ENCODE measurements at regions not wholly inside any gene's neighbourhood (a gene's known extent, or its start where the extent isn't known, plus 50 kb on each side); places are given as distances from the start of the nearest gene placed in this dataset.

GRCh38 chrX:23223169-23223568 is 111.5 kb upstream of the PTCHD1 start:
- TF ChIP-seq, protein P1, sequence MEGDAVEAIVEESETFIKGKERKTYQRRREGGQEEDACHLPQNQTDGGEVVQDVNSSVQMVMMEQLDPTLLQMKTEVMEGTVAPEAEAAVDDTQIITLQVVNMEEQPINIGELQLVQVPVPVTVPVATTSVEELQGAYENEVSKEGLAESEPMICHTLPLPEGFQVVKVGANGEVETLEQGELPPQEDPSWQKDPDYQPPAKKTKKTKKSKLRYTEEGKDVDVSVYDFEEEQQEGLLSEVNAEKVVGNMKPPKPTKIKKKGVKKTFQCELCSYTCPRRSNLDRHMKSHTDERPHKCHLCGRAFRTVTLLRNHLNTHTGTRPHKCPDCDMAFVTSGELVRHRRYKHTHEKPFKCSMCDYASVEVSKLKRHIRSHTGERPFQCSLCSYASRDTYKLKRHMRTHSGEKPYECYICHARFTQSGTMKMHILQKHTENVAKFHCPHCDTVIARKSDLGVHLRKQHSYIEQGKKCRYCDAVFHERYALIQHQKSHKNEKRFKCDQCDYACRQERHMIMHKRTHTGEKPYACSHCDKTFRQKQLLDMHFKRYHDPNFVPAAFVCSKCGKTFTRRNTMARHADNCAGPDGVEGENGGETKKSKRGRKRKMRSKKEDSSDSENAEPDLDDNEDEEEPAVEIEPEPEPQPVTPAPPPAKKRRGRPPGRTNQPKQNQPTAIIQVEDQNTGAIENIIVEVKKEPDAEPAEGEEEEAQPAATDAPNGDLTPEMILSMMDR (IDR thresholded peaks at IDR 0.05; ENCODE audit: borderline replicate concordance, extremely low read depth, low read length, poor library complexity, severe bottlenecking) = no peak
- no peak for TF ChIP-seq EZH2 (IDR thresholded peaks at IDR 0.05; ENCODE audit: borderline replicate concordance, low read depth, low read length, severe bottlenecking)

Measured in DND-41 (cell line).